Keratinocyte (primary cell): ENCODE measurements at regions not wholly inside any gene's neighbourhood (a gene's known extent, or its start where the extent isn't known, plus 50 kb on each side); places are given as distances from the start of the nearest gene placed in this dataset.

Experiments
- DNase-seq: peaks from one replicate; pipeline ENCODE4 v3.0.0-alpha.2; 2011; ENCODE audit warnings: low read depth, missing footprints, low spot score
- FAIRE-seq: peaks from 2 replicates; lab custom pipeline; 2011; peaks lifted over from hg19 to GRCh38; lab: Jason Lieb, UNC
- H2AFZ ChIP-seq: 2 replicates; pipeline ENCODE4 v1.6.0; 2012; ENCODE audit warnings: low read length, control low read depth, inconsistent platforms; ENCODE audit not compliant: control insufficient read depth
- H3K27ac ChIP-seq: 2 replicates; pipeline ENCODE4 v1.5.1; 2011; ENCODE audit warnings: low read length; ENCODE audit not compliant: control insufficient read depth, insufficient read depth
- H3K27me3 ChIP-seq: 3 replicates; pipeline ENCODE4 v1.6.0; 2011; ENCODE audit warnings: low read length; ENCODE audit not compliant: control insufficient read depth, insufficient read depth; ENCODE audit errors: extremely low read depth
- H3K36me3 ChIP-seq, 2 experiments: 2 replicates in 1 of 2; 3 replicates in 1 of 2; pipeline ENCODE4 v1.5.1; 2011; ENCODE audit warnings: low read length in 2 of 2, mild to moderate bottlenecking in 1 of 2; ENCODE audit not compliant: control insufficient read depth in 2 of 2, insufficient read depth in 2 of 2; ENCODE audit errors: extremely low read depth in 1 of 2
- H3K4me1 ChIP-seq: 3 replicates; pipeline ENCODE4 v1.5.1; 2011; ENCODE audit warnings: low read length; ENCODE audit not compliant: control insufficient read depth, insufficient read depth; ENCODE audit errors: extremely low read depth
- H3K4me2 ChIP-seq: 3 replicates; pipeline ENCODE4 v1.6.0; 2011; ENCODE audit warnings: low read depth, low read length; ENCODE audit not compliant: control insufficient read depth, insufficient read depth; ENCODE audit errors: extremely low read depth
- H3K4me3 ChIP-seq, 3 experiments: fragments of 200-600 bp in 1 of 3; sonication (generic) in 1 of 3; 2 replicates in 2 of 3; 3 replicates in 1 of 3; pipeline ENCODE4 v1.5.1; 2011 to 2016; ENCODE audit warnings: low read length in 3 of 3, mild to moderate bottlenecking in 3 of 3, control low read depth in 2 of 3, inconsistent platforms in 1 of 3, low read depth in 1 of 3, mixed read lengths in 1 of 3, mixed run types in 1 of 3, moderate library complexity in 1 of 3; ENCODE audit not compliant: control insufficient read depth in 2 of 3, insufficient read depth in 2 of 3; ENCODE audit errors: extremely low read depth in 1 of 3
- H3K79me2 ChIP-seq: 2 replicates; pipeline ENCODE4 v1.6.0; 2012; ENCODE audit warnings: low read length; ENCODE audit not compliant: control insufficient read depth, insufficient read depth
- H3K9ac ChIP-seq: 3 replicates; pipeline ENCODE4 v1.6.0; 2011; ENCODE audit warnings: low read length; ENCODE audit not compliant: control insufficient read depth, insufficient read depth; ENCODE audit errors: extremely low read depth
- H3K9me1 ChIP-seq: 3 replicates; pipeline ENCODE4 v1.6.0; 2011; ENCODE audit warnings: low read length; ENCODE audit not compliant: control insufficient read depth, insufficient read depth; ENCODE audit errors: extremely low read depth
- H3K9me3 ChIP-seq: 2 replicates; pipeline ENCODE4 v1.5.1; 2012; ENCODE audit warnings: low read depth, low read length; ENCODE audit not compliant: control insufficient read depth
- H4K20me1 ChIP-seq: 3 replicates; pipeline ENCODE4 v1.6.0; 2011; ENCODE audit warnings: low read length; ENCODE audit not compliant: control insufficient read depth, insufficient read depth; ENCODE audit errors: extremely low read depth
- CTCF ChIP-seq, 3 experiments: IDR thresholded peaks in 1 of 3; conservative IDR thresholded peaks in 1 of 3; optimal IDR thresholded peaks in 1 of 3; 2 replicates in 2 of 3; 3 replicates in 1 of 3; pipeline versions ENCODE3 to v1.5.1; 2011; ENCODE audit warnings: low read length in 3 of 3, mild to moderate bottlenecking in 3 of 3, moderate library complexity in 2 of 3, control low read depth in 1 of 3, inconsistent platforms in 1 of 3; ENCODE audit not compliant: insufficient read depth in 2 of 3; ENCODE audit errors: extremely low read depth in 1 of 3
- EZH2 ChIP-seq: IDR thresholded peaks from one replicate; pipeline ENCODE4 v1.6.1; 2012; ENCODE audit warnings: inconsistent platforms, mild to moderate bottlenecking, low read length, moderate library complexity
- dilution Hi-C: fragments of 300-500 bp; cut with MboI; formaldehyde crosslinking; loops from one replicate; pipeline ENCODE4 v1.7.0; 2020; ENCODE audit warnings: low sequenced_read_pairs; ENCODE audit not compliant: extremely low pct_ligation_motif_present

DNA sequence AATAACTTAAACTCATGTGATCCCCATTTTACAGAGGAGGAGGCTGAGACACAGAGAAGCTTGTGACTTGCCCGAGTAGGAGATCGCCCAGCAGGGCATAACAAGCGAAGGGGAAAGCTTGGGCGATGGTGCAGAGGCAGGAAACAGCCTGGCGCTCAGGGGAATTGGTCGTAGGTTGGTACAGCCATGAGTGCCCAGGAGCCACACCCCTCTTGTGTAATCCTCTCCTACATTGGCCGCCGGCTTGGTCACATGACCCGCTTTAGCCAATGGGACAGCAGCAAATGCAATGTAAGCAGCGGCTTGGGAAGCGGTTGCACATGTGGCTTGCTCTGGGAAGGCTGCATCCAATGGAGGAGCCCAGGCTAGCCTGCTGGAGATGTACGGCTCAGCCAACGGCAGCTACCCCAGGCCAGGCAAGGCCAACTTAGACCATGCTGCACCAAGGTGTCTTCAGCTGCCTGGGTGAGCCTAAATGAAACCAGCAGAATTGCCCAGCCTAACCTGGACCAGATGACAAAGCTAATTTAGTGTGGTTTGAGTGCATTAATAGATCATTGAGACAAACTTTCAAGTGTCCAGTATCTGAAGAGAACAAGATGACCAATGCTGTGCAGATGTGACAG, 50.3 kb upstream of the SLC6A6 start:
- Histone ChIP-seq H3K27me3 (peaks cover 12% of the 10 kb centered on the region), H3K4me1 (no peaks in the 10 kb centered on the region), H3K36me3 (no peaks in the 10 kb centered on the region), H3K4me3 (no peak overlapping the region), H2AFZ (no peak overlapping the region), H3K9me1 (no peaks in the 10 kb centered on the region), H3K9me3 (no peaks in the 10 kb centered on the region), H3K27ac (no peak overlapping the region), H3K9ac (no peak overlapping the region), H4K20me1 (no peaks in the 10 kb centered on the region), H3K79me2 (no peaks in the 10 kb centered on the region), H3K4me2 (no peak overlapping the region)
- FAIRE-seq (no peak), DNase-seq (no peak)
- TF ChIP-seq CTCF (optimal IDR thresholded peaks at IDR 0.05 in 1 of 3, IDR thresholded peaks at IDR 0.05 in 1 of 3, conservative IDR thresholded peaks at IDR 0.05 in 1 of 3; ENCODE audit: extremely low read depth in 1 of 3, insufficient read depth in 2 of 3, low read length in 3 of 3) (no peak), EZH2 (no peak)
- dilution Hi-C loops = no loop called here
